ENCODE measurements at regions not wholly inside any gene's neighbourhood (a gene's known extent, or its start where the extent isn't known, plus 50 kb on each side); places are given as distances from the start of the nearest gene placed in this dataset.

GRCh38 chr9:13994240-13994639 is 319.7 kb downstream of the NFIB start:
- DNase-seq = no peak
- Histone ChIP-seq H3K4me2 (ENCODE audit: low read depth, low read length) (no peak overlapping the region), H3K9me3 (replicated peaks; ENCODE audit: insufficient read depth, low read length) (no peaks in the 10 kb centered on the region), H3K4me3 (ENCODE audit: low read length) (no peak overlapping the region), H3K36me3 (replicated peaks; ENCODE audit: insufficient read depth, low read length) (no peaks in the 10 kb centered on the region), H4K20me1 (ENCODE audit: insufficient read depth, low read length) (no peaks in the 10 kb centered on the region), H3K4me1 (ENCODE audit: low read length) (no peaks in the 10 kb centered on the region), H3K27me3 (replicated peaks; ENCODE audit: insufficient read depth, low read length) (no peaks in the 10 kb centered on the region), H3K9me2 (replicated peaks; ENCODE audit: insufficient read depth, low read length) (no peaks in the 10 kb centered on the region), H3K79me2 (ENCODE audit: low read length) (no peaks in the 10 kb centered on the region), H3F3A (ENCODE audit: insufficient read depth, low read length) (no peaks in the 10 kb centered on the region), H3K27ac (ENCODE audit: low read length) (no peak overlapping the region), H2AFZ (ENCODE audit: low read length) (no peak overlapping the region), H3K9ac (ENCODE audit: low read length) (no peak overlapping the region)
- TF ChIP-seq CTCF (IDR thresholded peaks at IDR 0.05; ENCODE audit: low read length) = no peak
- no peak for TF ChIP-seq EZH2phosphoT487 (IDR thresholded peaks at IDR 0.05; ENCODE audit: low read length)
- TF ChIP-seq EZH2 (optimal IDR thresholded peaks at IDR 0.05; ENCODE audit: low read depth, low read length) = no peak

- H3F3A ChIP-seq (ENCODE audit: insufficient read depth, low read length) = no peaks in the 10 kb centered on the region
- H4K20me1 ChIP-seq (ENCODE audit: insufficient read depth, low read length) = no peaks in the 10 kb centered on the region
- no peaks in the 10 kb centered on the region for H3K36me3 ChIP-seq (replicated peaks; ENCODE audit: insufficient read depth, low read length)
- no peak overlapping the region for H2AFZ ChIP-seq (ENCODE audit: low read length)
- TF ChIP-seq CTCF (IDR thresholded peaks at IDR 0.05; ENCODE audit: low read length) = no peak
- no peak for TF ChIP-seq EZH2phosphoT487 (IDR thresholded peaks at IDR 0.05; ENCODE audit: low read length)
- no peak for TF ChIP-seq EZH2 (optimal IDR thresholded peaks at IDR 0.05; ENCODE audit: low read depth, low read length)
- no peak overlapping the region for H3K4me2 ChIP-seq (ENCODE audit: low read depth, low read length)
- no peaks in the 10 kb centered on the region for H3K27me3 ChIP-seq (replicated peaks; ENCODE audit: insufficient read depth, low read length)
- no peak for DNase-seq
- H3K4me1 ChIP-seq (ENCODE audit: low read length) = no peaks in the 10 kb centered on the region
- no peak overlapping the region for H3K9ac ChIP-seq (ENCODE audit: low read length)
- H3K27ac ChIP-seq (ENCODE audit: low read length) = no peak overlapping the region
- no peaks in the 10 kb centered on the region for H3K9me2 ChIP-seq (replicated peaks; ENCODE audit: insufficient read depth, low read length)
- H3K9me3 ChIP-seq (replicated peaks; ENCODE audit: insufficient read depth, low read length) = no peaks in the 10 kb centered on the region
- no peak overlapping the region for H3K4me3 ChIP-seq (ENCODE audit: low read length)
- no peaks in the 10 kb centered on the region for H3K79me2 ChIP-seq (ENCODE audit: low read length)
Measured at GRCh38 chr9:13993632-13994185, 320.2 kb downstream of the NFIB start.

GRCh38 chr9:13992138-13993088 is 321.5 kb downstream of the NFIB start:
- no peaks in the 10 kb centered on the region for H3K36me3 ChIP-seq (replicated peaks; ENCODE audit: insufficient read depth, low read length)
- H3K9me3 ChIP-seq (replicated peaks; ENCODE audit: insufficient read depth, low read length) = no peaks in the 10 kb centered on the region
- no peak overlapping the region for H3K4me3 ChIP-seq (ENCODE audit: low read length)
- no peaks in the 10 kb centered on the region for H3K4me1 ChIP-seq (ENCODE audit: low read length)
- no peaks in the 10 kb centered on the region for H3K27me3 ChIP-seq (replicated peaks; ENCODE audit: insufficient read depth, low read length)
- DNase-seq = no peak
- no peaks in the 10 kb centered on the region for H3K79me2 ChIP-seq (ENCODE audit: low read length)
- H3K9me2 ChIP-seq (replicated peaks; ENCODE audit: insufficient read depth, low read length) = no peaks in the 10 kb centered on the region
- H3F3A ChIP-seq (ENCODE audit: insufficient read depth, low read length) = no peaks in the 10 kb centered on the region
- no peaks in the 10 kb centered on the region for H4K20me1 ChIP-seq (ENCODE audit: insufficient read depth, low read length)
- H2AFZ ChIP-seq (ENCODE audit: low read length) = no peak overlapping the region
- H3K27ac ChIP-seq (ENCODE audit: low read length) = no peak overlapping the region
- H3K9ac ChIP-seq (ENCODE audit: low read length) = no peak overlapping the region
- H3K4me2 ChIP-seq (ENCODE audit: low read depth, low read length) = no peak overlapping the region
- TF ChIP-seq EZH2phosphoT487 (IDR thresholded peaks at IDR 0.05; ENCODE audit: low read length) (no peak), EZH2 (optimal IDR thresholded peaks at IDR 0.05; ENCODE audit: low read depth, low read length) (no peak), CTCF (IDR thresholded peaks at IDR 0.05; ENCODE audit: low read length) (no peak)
